Ishikawa (cell line): ENCODE measurements at regions not wholly inside any gene's neighbourhood (a gene's known extent, or its start where the extent isn't known, plus 50 kb on each side); places are given as distances from the start of the nearest gene placed in this dataset.

Experiments
- CREB1 ChIP-seq: IDR thresholded peaks from 2 replicates; pipeline ENCODE4 v1.6.1; 2012; ENCODE audit warnings: low read depth
- EP300 ChIP-seq: IDR thresholded peaks from 2 replicates; pipeline ENCODE4 v1.6.1; 2012; ENCODE audit warnings: borderline replicate concordance
- FOXM1 ChIP-seq: IDR thresholded peaks from 2 replicates; pipeline ENCODE4 v1.6.1; 2012; ENCODE audit warnings: low read depth, borderline replicate concordance
- NFIC ChIP-seq: IDR thresholded peaks from 2 replicates; pipeline ENCODE4 v1.6.1; 2012
- RAD21 ChIP-seq: IDR thresholded peaks from 2 replicates; pipeline ENCODE4 v1.6.1; 2012; ENCODE audit warnings: low read depth
- TAF1 ChIP-seq: IDR thresholded peaks from 2 replicates; pipeline ENCODE4 v1.6.1; 2012; ENCODE audit warnings: low read depth, mild to moderate bottlenecking
- TEAD4 ChIP-seq: IDR thresholded peaks from 2 replicates; pipeline ENCODE4 v1.6.1; 2012
- YY1 ChIP-seq: IDR thresholded peaks from 2 replicates; pipeline ENCODE4 v1.6.1; 2012; ENCODE audit warnings: low read depth
- TF ChIP-seq, protein P1 (sequence below): IDR thresholded peaks from 2 replicates; pipeline ENCODE4 v1.6.1; 2012; ENCODE audit warnings: low read depth, mild to moderate bottlenecking
- TF ChIP-seq, protein P2 (sequence below): IDR thresholded peaks from 2 replicates; pipeline ENCODE4 v1.6.1; 2012

DNA sequence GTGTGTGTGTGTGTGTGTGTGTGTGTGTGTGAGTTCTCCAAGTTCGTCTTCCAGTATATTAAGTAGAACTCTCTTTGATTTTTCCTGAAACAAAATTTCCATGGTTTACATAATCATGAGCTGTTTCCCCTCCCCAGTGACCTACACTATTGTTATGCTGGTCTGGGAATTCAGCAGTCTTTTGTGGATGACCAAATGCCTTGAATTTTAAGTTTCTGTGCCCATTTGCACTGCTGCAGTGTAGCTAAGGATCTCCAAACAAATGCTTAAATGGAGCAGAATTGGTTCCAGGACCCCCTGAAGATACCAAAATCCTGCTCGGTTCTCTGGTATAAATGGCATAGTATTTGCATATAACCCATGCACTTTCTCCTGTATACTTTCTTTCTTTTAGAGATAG lies 77.2 kb upstream of the SLC34A2 start:
- TF ChIP-seq YY1 (no peak), EP300 (no peak), FOXM1 (no peak), NFIC (no peak), RAD21 (no peak), CREB1 (no peak), TEAD4 (no peak), TAF1 (no peak)
- TF ChIP-seq, protein P1, sequence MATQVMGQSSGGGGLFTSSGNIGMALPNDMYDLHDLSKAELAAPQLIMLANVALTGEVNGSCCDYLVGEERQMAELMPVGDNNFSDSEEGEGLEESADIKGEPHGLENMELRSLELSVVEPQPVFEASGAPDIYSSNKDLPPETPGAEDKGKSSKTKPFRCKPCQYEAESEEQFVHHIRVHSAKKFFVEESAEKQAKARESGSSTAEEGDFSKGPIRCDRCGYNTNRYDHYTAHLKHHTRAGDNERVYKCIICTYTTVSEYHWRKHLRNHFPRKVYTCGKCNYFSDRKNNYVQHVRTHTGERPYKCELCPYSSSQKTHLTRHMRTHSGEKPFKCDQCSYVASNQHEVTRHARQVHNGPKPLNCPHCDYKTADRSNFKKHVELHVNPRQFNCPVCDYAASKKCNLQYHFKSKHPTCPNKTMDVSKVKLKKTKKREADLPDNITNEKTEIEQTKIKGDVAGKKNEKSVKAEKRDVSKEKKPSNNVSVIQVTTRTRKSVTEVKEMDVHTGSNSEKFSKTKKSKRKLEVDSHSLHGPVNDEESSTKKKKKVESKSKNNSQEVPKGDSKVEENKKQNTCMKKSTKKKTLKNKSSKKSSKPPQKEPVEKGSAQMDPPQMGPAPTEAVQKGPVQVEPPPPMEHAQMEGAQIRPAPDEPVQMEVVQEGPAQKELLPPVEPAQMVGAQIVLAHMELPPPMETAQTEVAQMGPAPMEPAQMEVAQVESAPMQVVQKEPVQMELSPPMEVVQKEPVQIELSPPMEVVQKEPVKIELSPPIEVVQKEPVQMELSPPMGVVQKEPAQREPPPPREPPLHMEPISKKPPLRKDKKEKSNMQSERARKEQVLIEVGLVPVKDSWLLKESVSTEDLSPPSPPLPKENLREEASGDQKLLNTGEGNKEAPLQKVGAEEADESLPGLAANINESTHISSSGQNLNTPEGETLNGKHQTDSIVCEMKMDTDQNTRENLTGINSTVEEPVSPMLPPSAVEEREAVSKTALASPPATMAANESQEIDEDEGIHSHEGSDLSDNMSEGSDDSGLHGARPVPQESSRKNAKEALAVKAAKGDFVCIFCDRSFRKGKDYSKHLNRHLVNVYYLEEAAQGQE, result no peak
- TF ChIP-seq, protein P2, sequence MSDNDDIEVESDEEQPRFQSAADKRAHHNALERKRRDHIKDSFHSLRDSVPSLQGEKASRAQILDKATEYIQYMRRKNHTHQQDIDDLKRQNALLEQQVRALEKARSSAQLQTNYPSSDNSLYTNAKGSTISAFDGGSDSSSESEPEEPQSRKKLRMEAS, result no peak
